ENCODE measurements at regions not wholly inside any gene's neighbourhood (a gene's known extent, or its start where the extent isn't known, plus 50 kb on each side); places are given as distances from the start of the nearest gene placed in this dataset.

DNA sequence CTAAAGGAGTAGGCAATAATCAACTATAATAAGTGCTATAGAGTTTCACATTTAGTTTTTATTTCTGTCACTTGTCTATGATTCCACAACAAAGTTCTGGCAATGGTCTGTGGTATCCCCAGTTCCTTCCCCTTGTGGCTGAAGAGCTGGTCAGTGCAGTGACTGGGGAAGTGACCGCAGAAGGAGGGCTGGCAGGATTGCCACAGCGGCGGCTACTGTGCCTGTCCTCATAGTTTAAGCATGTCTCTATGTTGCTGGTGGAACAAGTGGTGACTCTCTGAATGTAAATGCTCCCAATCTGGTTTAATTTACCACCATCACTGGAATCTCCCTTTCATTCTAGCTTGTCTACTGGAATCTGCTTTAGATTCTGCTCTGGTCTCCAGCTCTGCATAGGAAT is 170.6 kb upstream of the GK2 start:
- TF ChIP-seq, protein P1, sequence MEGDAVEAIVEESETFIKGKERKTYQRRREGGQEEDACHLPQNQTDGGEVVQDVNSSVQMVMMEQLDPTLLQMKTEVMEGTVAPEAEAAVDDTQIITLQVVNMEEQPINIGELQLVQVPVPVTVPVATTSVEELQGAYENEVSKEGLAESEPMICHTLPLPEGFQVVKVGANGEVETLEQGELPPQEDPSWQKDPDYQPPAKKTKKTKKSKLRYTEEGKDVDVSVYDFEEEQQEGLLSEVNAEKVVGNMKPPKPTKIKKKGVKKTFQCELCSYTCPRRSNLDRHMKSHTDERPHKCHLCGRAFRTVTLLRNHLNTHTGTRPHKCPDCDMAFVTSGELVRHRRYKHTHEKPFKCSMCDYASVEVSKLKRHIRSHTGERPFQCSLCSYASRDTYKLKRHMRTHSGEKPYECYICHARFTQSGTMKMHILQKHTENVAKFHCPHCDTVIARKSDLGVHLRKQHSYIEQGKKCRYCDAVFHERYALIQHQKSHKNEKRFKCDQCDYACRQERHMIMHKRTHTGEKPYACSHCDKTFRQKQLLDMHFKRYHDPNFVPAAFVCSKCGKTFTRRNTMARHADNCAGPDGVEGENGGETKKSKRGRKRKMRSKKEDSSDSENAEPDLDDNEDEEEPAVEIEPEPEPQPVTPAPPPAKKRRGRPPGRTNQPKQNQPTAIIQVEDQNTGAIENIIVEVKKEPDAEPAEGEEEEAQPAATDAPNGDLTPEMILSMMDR (IDR thresholded peaks at IDR 0.05; ENCODE audit: poor library complexity) = no peak
- TF ChIP-seq EZH2phosphoT487 (IDR thresholded peaks at IDR 0.05; ENCODE audit: low read depth, severe bottlenecking, unreplicated experiment) = no peak
- no peak for TF ChIP-seq EZH2 (IDR thresholded peaks at IDR 0.05; ENCODE audit: borderline replicate concordance)

All from hepatocyte (in vitro differentiated cells).